ENCODE measurements at regions not wholly inside any gene's neighbourhood (a gene's known extent, or its start where the extent isn't known, plus 50 kb on each side); places are given as distances from the start of the nearest gene placed in this dataset.
"Not testable (repeated sequence)": the region's sequence is repeated elsewhere in the genome, so short reads cannot be mapped to it uniquely, and the experiment has no call there.

DNA sequence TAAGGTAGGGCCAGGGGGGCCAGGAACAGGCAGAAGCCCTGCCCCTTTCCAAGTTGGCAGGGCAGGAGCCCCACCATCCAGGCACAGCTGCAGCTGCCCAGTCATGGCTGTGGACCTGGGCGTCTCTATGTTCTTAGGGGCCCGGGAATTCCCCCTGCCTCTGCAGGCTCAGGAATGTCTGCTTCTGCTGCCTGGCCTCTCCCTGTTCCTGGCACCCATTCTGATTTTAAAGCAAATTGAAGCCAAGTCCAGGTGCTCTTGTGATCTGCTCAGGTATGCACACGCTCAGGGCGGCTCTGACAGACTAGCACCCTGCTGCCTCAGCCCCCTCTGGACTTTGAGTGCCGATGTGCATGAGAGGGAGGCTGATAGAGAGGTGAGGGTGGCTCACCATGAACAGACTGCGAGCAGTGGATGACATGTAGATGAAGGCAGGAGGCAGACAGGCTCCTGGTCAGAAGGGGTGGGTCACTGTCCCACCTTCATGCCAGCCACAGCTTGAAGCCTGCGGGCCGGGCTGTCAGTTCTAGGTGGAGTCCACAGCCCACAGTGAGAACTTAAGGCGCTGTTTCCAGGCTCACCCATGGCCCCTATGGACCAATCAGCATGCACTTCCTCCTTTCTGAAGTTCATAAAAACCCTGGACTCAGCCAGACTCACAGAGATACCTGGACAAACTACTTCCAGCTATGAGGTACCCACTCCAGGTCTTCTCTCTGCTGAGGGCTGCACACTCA lies 747.8 kb upstream of the GBE1 start:
- DNase-seq (ENCODE audit: low spot score) = no peak

DNA sequence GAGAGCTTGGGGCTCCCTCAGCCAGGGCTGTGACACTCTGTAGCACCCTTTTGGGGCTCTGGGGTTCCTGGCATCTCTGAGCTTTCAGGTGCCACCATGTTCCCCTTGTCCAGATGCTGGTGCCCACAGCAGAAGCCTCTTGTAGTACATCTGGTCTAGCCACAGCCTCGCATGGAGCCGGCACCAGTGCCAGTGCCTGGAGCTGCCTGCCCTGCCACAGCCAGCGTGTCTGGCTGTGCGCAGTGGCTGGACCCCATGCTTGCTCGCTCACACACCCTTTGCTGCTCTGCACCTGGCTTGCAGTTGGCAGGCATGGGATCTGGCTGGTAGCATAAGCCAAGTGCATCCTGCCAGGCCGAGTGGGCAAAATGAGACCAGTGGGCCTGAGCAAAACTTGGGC lies 744.8 kb upstream of the GBE1 start:
- DNase-seq (ENCODE audit: low spot score) = no peak

DNA sequence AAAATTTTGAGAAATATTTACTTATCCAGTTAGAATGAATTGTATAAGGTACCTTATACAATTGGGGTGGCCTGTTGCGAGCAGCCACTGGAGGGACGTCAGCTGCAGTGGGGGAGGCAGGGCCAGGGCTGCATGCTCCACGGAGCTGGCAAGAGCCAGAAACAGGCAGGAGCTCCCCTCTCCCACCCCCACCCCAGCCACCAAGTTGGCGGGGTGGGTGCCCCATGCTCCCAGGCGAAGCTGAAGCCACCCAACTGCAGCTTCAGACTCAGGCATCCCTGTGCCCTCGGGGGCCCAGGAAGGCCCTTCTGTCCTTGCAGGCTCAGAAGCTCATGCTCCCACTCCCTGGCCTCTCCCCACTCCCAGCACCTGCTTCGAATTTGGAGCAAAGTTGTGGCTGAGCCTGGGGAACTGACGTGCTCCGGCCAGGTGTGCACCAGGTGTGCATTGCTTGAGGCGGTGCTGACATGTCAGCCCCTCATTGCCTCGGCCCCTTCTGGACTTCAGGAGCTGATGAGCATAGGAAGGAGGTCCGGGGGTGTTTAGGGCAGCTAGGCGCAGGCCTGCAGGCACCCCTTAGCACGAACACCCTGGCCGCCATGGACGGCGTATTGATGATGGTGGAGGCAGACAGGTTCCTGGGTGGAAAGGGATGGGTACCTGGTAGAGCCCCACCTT lies 743.8 kb upstream of the GBE1 start:
- no peak for DNase-seq (ENCODE audit: low spot score)

DNA sequence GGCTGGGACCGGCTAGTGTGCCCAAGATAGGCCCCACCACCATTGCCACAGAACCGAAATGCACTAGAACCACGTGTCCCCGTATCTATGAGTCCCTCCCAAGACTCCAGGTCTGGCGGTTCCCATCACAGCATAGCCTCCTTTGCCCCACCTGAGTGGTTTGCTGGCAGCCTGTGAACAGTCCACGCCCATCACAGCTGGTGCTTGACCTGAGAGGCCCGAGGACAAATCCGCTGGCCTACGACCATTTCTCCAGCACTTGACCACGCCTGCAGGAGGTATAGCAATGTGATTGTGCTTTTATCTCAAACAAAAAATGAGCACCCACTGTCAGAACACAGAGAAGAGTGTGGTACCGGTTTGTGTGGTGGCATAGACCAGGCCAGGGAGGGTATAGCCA lies 736.7 kb upstream of the GBE1 start:
- no peak for DNase-seq (ENCODE audit: low spot score)

DNA sequence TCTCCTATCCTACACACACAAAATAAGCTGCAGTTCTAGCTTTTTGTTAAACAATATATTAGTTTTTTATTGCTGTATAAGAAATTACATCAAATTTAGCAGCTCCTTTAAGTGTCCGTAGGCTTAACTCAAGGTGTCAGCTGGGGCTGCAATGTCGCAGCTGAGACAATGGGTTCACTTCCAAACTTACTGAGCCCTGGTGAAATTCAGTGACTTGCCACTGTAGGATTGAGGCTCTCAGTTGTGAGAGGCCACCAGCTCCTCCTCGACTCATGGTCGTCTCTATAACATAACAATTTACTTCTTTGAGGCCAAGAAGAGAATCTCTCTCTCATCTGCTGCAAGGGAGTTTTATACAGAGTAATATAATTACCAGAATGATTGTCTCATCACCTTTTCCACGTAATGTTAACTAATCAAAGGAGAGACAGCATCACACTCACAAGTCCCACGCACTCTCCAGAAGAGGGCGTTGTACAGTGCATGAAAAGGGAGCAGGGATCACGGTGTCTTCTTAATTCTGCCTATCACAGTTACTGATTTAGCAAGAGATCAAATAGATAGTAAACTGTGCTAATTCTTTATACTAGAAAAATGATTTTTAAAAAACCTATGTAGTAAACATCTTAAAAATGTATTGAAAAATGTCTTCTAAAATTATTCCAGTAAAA lies 735.6 kb upstream of the GBE1 start:
- DNase-seq (ENCODE audit: low spot score) = no peak

DNA sequence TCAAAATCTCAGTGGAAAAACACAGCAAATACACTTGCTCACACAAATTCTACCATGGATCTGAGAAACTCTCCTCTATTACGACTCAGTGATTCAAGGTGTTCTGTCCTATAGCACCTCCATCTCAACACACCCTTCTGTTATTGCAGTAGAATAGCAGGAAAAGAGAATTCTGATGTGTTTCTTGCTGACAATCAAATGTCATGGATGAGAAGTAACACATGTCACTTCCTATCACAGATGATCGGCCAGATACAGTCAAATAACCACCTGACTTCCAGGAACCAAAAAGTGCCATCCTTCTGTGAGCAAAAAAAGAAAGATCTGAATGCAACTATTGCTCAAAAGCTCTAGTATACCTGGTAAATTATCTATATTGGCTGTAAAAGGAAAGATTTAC lies 734.2 kb upstream of the GBE1 start:
- DNase-seq (ENCODE audit: low spot score) = no peak

DNA sequence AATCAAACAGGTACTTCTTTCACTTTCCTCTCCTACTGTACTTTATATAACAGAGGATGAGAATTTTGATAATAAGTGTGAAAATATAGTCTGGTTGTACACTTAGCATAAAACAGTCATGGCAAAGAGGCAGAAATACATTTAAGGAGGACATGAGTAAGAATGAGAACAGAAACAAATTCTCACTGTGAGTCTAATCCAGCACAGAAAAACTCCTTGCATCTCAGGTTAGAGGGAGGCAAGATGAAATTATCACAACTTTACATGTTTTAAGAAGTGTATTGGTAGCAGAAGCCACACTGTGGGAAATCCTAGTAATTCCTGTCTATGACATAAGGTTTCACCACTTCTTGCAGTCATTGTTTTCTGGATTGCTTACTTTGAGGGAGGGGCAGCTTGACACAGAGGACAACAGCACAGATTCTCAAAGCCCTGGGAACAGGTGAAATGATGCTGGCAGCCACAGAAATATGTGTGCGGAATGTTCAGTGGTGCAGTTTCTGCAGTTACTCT lies 733.6 kb upstream of the GBE1 start:
- no peak for DNase-seq (ENCODE audit: low spot score)

DNA sequence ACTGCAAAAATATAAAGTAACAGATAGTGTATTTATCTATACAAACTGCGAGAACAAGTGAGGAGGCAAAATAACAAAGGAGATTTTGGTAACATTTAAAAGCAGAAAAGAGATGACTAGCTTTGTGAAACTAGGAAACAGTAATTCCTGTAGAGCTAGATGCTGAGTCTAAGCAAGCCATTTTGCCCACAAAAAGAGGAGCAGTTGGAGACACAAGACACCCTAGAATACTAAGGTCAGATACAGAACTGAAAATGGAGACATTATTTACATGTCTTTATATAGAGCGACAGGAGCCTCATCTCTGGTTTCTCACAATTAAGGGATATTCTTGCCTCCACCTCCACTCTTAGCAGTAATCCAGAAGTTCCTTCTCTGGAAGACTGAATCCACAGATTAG lies 732.4 kb upstream of the GBE1 start:
- DNase-seq (ENCODE audit: low spot score) = no peak

DNA sequence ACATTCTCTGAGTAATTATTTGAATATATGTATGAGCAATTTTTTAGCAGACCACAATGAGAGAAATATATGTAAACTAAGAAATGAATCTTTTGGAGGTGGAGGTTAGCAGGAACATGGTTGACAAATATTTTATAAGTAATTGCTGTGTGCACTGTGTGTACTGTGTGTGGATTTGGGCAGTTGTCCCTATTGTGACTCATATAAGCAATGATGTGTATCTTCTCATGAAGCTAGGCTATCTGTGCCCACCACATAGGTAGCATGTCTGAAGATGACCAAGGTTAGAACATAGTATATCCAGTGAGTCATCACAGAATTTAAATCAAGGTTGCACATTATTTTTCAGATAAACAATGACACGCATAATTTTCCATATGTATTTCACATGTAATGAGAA lies 713.9 kb upstream of the GBE1 start:
- DNase-seq (ENCODE audit: low spot score) = no peak

DNA sequence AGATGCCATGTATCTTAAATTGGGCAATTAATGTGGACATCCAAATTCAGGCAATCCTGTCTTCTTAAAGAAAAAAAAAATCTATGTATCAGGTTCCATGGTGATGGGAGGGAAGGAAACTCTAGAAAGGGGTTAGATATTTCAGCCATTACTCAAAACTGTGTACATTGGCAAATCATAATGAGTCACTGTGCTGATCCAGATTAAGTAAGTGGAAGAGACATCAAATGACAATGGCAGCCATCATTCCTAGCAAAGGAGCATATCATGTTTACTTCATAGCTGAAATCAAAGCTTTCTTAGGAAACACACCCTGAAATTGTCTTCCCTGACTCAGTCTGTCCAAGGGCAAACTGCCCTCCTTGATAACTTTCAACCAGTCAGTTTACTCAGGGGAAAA lies 713.3 kb upstream of the GBE1 start:
- no peak for DNase-seq (ENCODE audit: low spot score)

DNA sequence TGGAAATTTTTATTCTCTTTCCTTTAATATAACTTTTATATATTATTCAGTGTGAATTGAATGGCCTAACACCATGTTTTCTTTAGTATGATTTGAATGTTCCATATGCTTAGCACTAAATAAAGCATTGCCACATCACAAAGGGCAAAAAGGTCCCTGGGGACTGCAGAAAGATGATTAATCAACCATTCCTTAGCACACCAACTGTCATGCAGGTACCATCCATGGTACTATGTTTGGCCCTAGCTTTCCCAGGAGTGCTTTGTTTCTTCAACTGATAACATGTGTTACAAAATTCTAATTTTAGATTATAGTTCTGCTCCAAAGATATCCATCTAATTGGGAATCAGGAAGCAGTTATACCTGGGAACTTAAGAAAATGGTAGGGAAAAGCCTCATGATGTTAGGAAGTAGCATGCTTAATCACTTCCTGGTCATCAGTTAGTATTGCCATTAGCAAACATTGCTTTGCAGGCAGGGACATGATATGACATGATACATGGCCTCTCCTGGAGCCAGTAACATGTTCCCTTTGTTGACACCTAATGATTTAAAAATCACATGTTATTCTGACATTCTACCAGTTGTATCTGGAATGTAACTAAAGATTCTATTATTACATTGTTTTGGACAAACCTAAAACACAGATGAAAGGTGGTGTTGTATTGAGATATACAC lies 712.6 kb upstream of the GBE1 start:
- no peak for DNase-seq (ENCODE audit: low spot score)

DNA sequence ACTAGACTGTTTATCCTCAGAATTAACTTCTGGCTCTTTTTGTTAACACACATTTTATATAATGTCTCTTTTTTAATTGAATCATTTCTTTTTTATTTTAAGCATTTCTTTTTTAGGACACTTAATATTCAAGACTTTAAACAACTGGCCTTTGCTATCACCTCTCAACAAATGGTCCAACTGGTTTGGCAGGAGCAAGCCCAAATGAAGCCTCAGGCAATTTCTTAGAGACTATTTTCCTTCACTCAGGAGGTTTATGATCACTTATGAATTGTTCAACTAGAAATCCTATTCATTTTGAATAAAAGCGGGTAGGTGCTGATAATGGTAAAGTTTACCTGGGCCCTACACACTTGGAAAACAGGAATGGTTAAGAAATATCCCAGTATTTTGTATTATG lies 705.6 kb upstream of the GBE1 start:
- peak; percentile 1 for DNase-seq (ENCODE audit: low spot score)

DNA sequence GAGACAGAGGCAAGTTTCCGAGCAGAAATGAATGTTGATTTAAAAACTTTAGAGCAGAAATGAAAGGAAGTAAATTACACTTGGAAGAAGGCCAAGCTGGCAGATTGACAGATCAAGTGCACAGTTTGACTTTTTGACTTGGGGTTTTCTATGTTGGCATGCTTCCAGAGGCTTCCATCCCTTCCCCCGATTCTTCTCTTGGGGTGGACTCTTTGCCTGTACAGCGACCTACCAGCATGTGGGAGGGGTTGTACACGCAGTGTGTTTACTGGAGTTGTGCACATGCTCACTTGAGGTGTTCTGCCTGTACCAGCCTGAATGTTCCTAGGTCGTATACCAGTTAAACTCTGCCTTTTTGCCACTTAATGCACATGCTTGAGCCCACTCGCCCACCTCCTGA lies 701.5 kb upstream of the GBE1 start:
- DNase-seq (ENCODE audit: low spot score) = peak; percentile 4

DNA sequence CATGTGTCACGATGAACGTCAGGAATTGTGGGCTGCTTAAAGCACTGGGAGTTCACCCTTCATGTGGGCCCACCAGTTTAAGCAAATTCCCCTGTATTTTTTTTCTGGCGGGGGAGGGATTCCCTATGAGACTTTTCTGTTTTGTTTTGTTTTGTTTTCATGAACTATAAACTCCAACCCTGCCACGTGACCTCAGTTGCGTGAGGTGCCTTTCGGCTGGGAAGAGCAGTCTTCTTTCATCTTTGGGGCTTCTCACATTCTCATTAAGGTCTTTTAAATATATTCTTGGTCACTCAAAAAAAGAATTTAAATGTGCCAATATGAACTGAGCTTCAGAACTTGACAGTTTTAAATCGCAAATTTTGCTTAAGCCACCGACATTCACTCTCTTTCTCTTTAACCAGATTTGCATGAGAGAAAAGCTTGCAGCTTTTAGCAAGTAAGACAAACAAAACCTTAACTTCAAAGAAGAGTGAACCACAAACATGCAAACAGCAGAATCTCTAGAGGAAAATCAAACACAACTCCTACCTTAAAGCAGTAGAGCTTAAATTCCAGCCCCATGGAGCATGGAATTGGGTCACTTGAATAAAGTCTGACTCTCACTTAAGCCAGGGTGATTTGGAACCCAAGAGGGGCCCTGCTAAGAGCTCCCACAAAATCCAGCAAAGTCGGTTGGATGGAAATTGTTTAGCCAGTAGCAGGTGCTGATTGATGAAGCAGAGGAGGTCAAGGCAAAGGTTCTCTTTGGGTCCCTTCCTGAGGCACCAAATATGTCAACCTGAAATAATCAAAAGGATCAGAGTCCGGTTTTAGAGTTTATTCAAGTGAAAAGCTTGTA lies 699.8 kb upstream of the GBE1 start:
- no peak for DNase-seq (ENCODE audit: low spot score)

DNA sequence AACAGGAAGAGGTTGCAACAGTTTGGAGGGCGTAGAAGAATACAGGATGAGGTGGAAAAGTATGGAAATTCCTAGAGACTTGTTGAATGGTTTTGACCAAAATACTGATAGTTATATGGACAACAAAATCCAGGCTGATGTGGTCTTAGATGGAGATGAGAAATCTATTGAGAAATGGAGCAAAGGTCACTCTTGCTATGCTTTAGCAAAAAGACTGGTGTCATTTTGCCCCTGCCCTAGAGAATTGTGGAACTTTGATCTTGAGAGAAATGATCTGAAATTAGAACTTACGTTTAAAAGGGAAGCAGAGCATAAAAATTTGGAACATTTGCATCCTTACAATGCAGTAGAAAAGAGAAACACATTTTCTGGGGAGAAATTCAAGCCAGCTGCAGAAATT lies 686.9 kb upstream of the GBE1 start:
- no peak for DNase-seq (ENCODE audit: low spot score)

DNA sequence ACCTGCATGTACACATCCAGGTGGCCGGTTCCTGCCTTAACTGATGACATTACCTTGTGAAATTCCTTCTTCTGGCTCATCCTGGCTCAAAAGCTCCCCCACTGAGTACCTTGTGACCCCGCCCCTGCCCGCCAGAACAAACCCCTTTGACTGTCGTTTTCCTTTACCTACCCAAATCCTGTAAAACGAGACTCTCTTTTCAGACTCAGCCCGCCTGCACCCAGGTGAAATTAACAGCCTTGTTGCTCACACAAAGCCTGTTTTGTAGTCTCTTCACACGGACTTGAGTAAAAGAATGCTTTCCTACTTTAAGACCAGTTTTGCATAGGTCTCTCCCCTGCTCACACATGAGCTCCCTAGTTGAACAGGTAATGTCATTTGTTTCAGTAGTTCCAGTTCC lies 667.4 kb upstream of the GBE1 start:
- not testable (repeated sequence) for DNase-seq (ENCODE audit: low spot score)

DNA sequence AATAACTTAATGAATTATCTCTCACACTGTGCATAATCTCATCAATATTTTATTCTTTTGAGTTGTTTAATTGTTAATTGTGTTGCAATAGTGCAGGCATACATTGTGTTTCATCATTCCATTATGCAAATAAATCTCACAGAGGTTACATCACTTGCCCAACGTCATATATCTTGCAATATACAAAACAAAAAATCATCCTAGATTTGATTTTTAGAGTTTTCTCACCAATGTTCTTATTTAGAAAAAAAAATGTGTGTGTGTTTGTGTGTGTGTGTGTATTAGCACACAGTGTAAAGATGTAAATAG lies 662.5 kb upstream of the GBE1 start:
- DNase-seq (ENCODE audit: low spot score) = no peak

DNA sequence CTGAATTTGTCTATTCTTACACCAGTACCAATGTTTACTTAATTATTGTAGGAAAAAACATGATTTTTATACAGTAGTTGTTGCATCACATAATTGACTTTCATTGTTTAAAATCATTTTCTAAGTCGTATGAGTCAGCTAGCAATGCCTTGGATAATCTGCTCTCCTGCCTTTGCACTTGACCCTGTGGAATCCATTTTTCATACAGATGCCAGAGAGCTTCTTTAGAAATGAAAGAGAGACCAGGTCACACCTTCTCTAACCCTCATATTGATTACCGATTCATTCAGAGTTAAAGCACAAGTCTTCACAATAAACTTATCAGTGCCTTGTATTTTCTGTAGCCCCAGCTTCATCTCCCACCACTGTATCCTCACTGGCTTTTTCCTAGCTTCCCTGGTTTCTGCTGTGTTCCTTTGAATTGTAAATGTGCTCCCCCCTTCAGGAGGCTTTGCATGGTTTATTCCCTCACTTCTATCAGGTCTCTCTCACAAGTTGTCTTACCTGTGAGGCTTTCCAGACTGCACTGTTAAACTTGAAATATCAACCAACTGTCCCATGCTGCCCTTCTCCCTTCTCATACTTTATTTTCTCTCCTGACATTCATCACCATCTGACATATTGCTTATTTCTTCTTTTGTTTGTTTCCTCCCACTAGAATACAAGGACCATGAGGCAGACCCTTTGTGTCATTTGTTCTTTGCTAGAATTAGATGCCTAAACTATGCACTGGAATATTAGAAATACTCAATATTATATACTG lies 662.0 kb upstream of the GBE1 start:
- no peak for DNase-seq (ENCODE audit: low spot score)

DNA sequence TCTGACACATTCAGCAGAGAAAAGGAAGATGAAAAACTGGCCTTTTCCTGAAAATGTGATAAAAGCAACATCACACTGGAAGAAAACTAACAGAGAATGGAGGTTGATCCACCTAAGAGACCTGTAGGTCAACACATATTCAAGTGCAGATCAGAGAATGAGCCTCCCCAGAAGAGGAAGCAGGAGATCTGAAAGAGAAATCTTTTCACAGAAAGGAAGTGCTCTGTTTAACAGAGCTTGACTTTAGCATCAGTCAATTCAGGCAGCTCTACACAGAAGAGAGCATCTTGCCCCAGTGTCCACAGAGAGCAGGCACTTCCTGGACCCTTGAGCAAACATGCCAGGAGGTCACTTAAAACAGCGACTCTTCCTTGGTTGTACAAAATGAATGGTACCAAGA lies 655.4 kb upstream of the GBE1 start:
- DNase-seq (ENCODE audit: low spot score) = no peak

DNA sequence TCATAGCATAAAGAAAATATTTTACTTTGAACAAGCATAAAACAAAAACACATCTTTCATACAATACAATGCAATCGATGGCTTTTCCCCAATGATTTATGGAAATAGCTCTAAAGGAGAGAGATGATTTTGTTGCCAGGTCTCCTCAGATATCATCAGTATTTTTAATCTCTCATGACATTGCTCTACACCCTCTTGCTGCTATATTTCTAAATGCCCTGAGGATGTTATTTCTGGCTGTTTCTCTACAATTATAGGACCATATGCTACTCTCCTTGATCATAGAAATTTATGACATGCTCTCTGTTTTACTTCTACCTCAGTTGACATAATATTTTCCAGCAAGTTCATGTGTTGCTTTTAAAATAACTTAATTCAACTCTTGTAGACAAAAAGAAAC lies 654.9 kb upstream of the GBE1 start:
- peak; percentile 2 for DNase-seq (ENCODE audit: low spot score)

DNA sequence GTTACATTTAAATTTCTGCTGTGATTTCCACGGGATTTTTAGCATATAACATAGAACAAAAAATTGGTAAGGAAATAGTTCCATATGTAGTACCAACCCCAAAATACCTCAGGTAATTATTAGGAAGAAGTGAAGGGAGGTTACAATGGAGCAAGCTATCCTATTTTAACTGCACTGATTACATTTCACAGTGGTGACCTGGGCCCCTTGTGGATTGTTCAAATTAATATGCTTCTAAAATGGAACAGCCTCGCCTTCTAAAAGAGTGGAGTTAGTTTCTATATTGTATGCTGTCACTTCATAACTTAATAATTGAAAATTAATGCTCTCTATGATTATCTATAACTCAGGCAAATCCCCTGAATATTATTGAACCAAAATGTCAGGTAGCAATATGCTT lies 651.7 kb upstream of the GBE1 start:
- DNase-seq (ENCODE audit: low spot score) = no peak
